Smooth muscle cell (in vitro differentiated cells): ENCODE measurements at regions not wholly inside any gene's neighbourhood (a gene's known extent, or its start where the extent isn't known, plus 50 kb on each side); places are given as distances from the start of the nearest gene placed in this dataset.

ENCODE experiments used
- DNase-seq: peaks from one replicate; lab custom pipeline; 2025; ENCODE audit not compliant: unreplicated experiment; lab: John Stamatoyannopoulos, UW
- H2AFZ ChIP-seq: fragments of 200-600 bp; sonication (generic); 2 replicates; pipeline ENCODE4 v1.6.0; 2016; ENCODE audit warnings: antibody characterized with exemption, low read depth, mild to moderate bottlenecking
- H3F3A ChIP-seq: fragments of 200-600 bp; sonication (generic); 2 replicates; pipeline ENCODE4 v1.6.0; 2017; ENCODE audit warnings: antibody characterized with exemption, low read depth
- H3K27ac ChIP-seq: fragments of 200-600 bp; sonication (generic); 2 replicates; pipeline ENCODE4 v1.5.1; 2016; ENCODE audit warnings: low read depth, mild to moderate bottlenecking
- H3K27me3 ChIP-seq: fragments of 200-600 bp; sonication (generic); 2 replicates; pipeline ENCODE4 v1.6.1; 2016; ENCODE audit warnings: low read depth, mild to moderate bottlenecking
- H3K36me3 ChIP-seq: fragments of 200-600 bp; sonication (generic); 2 replicates; pipeline ENCODE4 v1.5.1; 2016; ENCODE audit warnings: low read depth
- H3K4me1 ChIP-seq: fragments of 200-600 bp; sonication (generic); 2 replicates; pipeline ENCODE4 v1.5.1; 2016; ENCODE audit warnings: low read depth
- H3K4me2 ChIP-seq: fragments of 200-600 bp; sonication (generic); 2 replicates; pipeline ENCODE4 v1.6.0; 2016; ENCODE audit warnings: mild to moderate bottlenecking
- H3K4me3 ChIP-seq: fragments of 200-600 bp; sonication (generic); 2 replicates; pipeline ENCODE4 v1.5.1; 2016; ENCODE audit warnings: mild to moderate bottlenecking
- H3K79me2 ChIP-seq: fragments of 200-600 bp; sonication (generic); 2 replicates; pipeline ENCODE4 v1.6.0; 2016; ENCODE audit warnings: low read depth, mild to moderate bottlenecking
- H3K9ac ChIP-seq: fragments of 200-600 bp; sonication (generic); 2 replicates; pipeline ENCODE4 v1.6.0; 2016; ENCODE audit warnings: low read depth
- H3K9me3 ChIP-seq: fragments of 200-600 bp; sonication (generic); replicated peaks from 2 replicates; pipeline ENCODE4 v1.5.1; 2016; ENCODE audit warnings: low read depth
- H4K20me1 ChIP-seq: fragments of 200-600 bp; sonication (generic); 2 replicates; pipeline ENCODE4 v1.6.0; 2016; ENCODE audit warnings: low read depth
- WGBS: methylation state at CpG from one replicate; pipeline ENCODE4 v1.1.7; 2016; ENCODE audit warnings: low lambda C conversion rate; 5-methylcytosine and 5-hydroxymethylcytosine counted together
- TF ChIP-seq, protein P1 (sequence below): fragments of 200-600 bp; sonication (generic); IDR thresholded peaks from 2 replicates; pipeline ENCODE4 v1.5.1; 2017; ENCODE audit warnings: borderline replicate concordance, mild to moderate bottlenecking, antibody characterized with exemption; ENCODE audit not compliant: insufficient read depth, poor library complexity, severe bottlenecking

DNA sequence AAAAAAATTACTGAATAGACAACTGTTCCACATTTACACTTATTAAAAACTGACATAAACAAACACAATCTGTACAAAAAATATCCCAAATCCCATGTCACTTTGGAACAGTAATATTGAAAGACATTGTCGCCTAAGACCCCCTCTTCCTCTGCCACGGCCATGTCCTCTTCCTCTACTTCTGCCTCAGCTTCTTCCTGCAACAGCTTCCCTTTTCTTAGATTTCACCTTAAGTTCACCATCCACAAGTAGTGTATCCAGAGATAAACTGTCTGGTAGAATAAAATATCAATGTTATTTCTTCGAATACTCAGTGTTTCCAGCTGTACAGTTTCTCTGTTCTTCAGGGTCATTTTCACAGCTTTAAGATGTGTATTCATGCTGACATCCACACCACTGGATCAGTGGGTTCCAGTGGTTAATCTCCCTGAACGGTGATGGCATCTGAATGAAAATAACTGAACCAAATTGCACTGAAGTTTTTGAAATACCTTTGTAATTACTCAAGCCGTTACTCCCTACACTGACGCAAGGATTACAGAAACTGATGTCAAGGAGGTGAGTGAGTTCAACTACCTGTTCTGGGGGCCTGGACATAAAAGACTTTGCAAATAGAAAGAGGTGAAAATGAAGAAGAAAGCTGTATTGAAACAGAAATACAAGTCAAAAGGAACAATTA lies 208.5 kb downstream of the C12orf50 start:
- no peaks in the 10 kb centered on the region for H3K27me3 ChIP-seq
- H4K20me1 ChIP-seq = no peaks in the 10 kb centered on the region
- no peak overlapping the region for H3K4me2 ChIP-seq
- H3K4me3 ChIP-seq = no peak overlapping the region
- no peaks in the 10 kb centered on the region for H3K9me3 ChIP-seq
- H3F3A ChIP-seq = no peaks in the 10 kb centered on the region
- 58% methylated on average over 6 of the region's 6 CpGs for WGBS
- H3K27ac ChIP-seq = no peak overlapping the region
- H3K79me2 ChIP-seq = no peaks in the 10 kb centered on the region
- no peak for DNase-seq
- no peaks in the 10 kb centered on the region for H3K36me3 ChIP-seq
- H2AFZ ChIP-seq = no peak overlapping the region
- H3K9ac ChIP-seq = no peak overlapping the region
- TF ChIP-seq, protein P1, sequence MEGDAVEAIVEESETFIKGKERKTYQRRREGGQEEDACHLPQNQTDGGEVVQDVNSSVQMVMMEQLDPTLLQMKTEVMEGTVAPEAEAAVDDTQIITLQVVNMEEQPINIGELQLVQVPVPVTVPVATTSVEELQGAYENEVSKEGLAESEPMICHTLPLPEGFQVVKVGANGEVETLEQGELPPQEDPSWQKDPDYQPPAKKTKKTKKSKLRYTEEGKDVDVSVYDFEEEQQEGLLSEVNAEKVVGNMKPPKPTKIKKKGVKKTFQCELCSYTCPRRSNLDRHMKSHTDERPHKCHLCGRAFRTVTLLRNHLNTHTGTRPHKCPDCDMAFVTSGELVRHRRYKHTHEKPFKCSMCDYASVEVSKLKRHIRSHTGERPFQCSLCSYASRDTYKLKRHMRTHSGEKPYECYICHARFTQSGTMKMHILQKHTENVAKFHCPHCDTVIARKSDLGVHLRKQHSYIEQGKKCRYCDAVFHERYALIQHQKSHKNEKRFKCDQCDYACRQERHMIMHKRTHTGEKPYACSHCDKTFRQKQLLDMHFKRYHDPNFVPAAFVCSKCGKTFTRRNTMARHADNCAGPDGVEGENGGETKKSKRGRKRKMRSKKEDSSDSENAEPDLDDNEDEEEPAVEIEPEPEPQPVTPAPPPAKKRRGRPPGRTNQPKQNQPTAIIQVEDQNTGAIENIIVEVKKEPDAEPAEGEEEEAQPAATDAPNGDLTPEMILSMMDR = no peak
- H3K4me1 ChIP-seq = no peaks in the 10 kb centered on the region

DNA sequence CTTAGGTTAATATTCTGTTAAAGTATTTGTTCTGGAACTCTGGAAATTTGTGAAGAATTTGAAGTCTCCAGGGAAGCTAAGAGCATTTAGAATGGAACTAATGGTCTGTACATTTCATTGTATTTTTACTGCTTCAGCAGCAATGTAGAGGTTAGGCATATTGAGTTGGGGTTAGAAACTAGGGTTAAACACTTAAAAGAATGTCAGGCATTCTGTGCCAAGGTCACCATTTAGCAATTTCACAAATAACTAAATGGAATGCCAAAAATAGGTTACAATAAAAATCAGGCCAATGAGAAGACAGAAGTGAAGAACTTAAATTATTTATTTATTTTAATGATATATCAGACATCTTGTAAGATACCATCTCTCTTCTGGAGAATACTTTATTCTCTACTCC lies 210.8 kb downstream of the C12orf50 start:
- Histone ChIP-seq H3K4me2 (no peak overlapping the region), H3K4me3 (no peak overlapping the region), H3K9ac (no peak overlapping the region), H4K20me1 (no peaks in the 10 kb centered on the region), H3K79me2 (no peaks in the 10 kb centered on the region), H3K36me3 (no peaks in the 10 kb centered on the region), H3K4me1 (no peaks in the 10 kb centered on the region), H3K9me3 (no peaks in the 10 kb centered on the region), H2AFZ (no peak overlapping the region), H3F3A (no peaks in the 10 kb centered on the region), H3K27ac (no peak overlapping the region), H3K27me3 (no peaks in the 10 kb centered on the region)
- TF ChIP-seq, protein P1 = no peak
- DNase-seq = no peak

DNA sequence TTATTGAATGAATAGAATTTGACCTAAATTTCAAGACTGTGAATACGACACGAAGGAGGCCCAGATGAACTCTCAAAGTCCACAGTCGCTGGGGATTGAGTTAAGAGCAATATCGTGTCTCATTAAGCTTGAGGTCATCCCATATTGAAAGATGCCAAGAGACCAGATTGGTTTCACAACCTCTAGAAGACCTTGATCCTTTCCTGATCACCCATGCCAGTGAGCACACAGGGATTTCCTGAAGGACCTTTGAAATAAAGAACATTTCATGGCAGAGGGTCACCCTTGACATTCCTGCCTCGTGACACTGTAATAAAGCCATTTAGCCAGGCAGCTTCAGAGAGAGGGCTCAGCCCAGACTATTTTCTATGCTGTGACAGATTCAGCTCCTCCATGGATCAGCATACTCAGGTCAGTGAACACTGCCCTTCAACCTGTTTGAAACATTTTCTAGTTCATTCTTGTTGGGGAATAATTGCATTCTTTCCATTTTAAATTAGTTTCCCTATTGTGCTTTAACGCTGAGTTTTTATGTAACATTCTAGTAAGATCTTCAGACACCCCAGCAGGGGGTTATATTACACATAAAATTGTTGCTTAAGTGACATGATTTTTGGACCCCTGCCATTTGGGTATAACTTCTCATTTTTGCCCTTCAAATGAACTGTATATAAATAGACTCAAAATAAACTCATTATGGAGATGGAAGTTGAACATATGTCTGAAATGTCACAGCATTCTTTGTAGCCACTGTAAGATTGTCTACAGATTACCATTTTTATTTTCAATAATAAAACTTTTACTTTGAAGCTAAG lies 213.2 kb downstream of the C12orf50 start:
- no peak overlapping the region for H2AFZ ChIP-seq

More for the DNA sequence above, 213.2 kb downstream of the C12orf50 start:
- Histone ChIP-seq H3K27me3 (no peaks in the 10 kb centered on the region), H3F3A (no peaks in the 10 kb centered on the region), H4K20me1 (no peaks in the 10 kb centered on the region), H3K9me3 (no peaks in the 10 kb centered on the region), H3K4me1 (no peaks in the 10 kb centered on the region), H3K4me3 (no peak overlapping the region), H3K36me3 (no peaks in the 10 kb centered on the region), H3K4me2 (no peak overlapping the region), H3K27ac (no peak overlapping the region), H3K9ac (no peak overlapping the region), H3K79me2 (no peaks in the 10 kb centered on the region)
- DNase-seq = no peak
- 97% methylated on average over 6 of the region's 6 CpGs for whole genome bisulfite sequencing
- TF ChIP-seq, protein P1 = no peak
